ENCODE measurements at regions not wholly inside any gene's neighbourhood (a gene's known extent, or its start where the extent isn't known, plus 50 kb on each side); places are given as distances from the start of the nearest gene placed in this dataset.

DNA sequence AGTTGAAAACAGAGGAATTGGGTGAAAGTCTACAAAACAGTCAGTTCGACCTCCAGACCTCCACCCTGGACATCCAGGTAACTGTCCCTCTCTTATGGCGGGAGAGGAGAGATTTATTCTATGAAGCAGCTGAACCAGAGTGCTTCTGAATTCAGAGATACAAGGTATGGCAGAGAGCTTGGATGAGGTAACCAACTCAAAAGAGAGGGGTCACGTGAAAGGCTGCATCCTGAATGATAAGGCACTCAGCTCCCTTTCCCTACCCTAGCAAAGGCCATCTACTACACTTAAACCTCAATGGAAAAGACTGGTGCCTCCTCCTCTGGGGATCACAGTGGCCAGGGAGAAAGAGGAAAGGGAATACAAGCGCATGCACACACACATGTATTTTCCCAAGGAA lies 88.4 kb upstream of the KCNA3 start:
- H3K4me3 ChIP-seq (ENCODE audit: low read depth, low read length), result no peak overlapping the region
- no peaks in the 10 kb centered on the region; the same call in 1 of the 2 replicates for H3K4me1 ChIP-seq
- H3K36me3 ChIP-seq, result no peaks in the 10 kb centered on the region
- no peak for DNase-seq
- no peaks in the 10 kb centered on the region for H3K27me3 ChIP-seq
- no peaks in the 10 kb centered on the region for H3K9me3 ChIP-seq
- no peak for TF ChIP-seq CTCF (IDR thresholded peaks at IDR 0.05; ENCODE audit: low read depth, low read length)

- no peak for TF ChIP-seq CTCF (IDR thresholded peaks at IDR 0.05; ENCODE audit: low read depth, low read length)
- H3K27me3 ChIP-seq, result 0 out of 2 replicates have a peak, but pooled peaks cover 3% of the 10 kb centered on the region
Observed at GRCh38 chr1:110760321-110760720, 85.6 kb upstream of the KCNA3 start.

GRCh38 chr1:110756506-110756905 lies 81.8 kb upstream of the KCNA3 start:
- H3K4me1 ChIP-seq, result no peaks in the 10 kb centered on the region
- no peak for TF ChIP-seq CTCF (IDR thresholded peaks at IDR 0.05; ENCODE audit: low read depth, low read length)
- DNase-seq, result no peak
- 0 out of 2 replicates have a peak, but pooled peaks cover 3% of the 10 kb centered on the region for H3K27me3 ChIP-seq
- no peaks in the 10 kb centered on the region for H3K9me3 ChIP-seq
- no peak overlapping the region for H3K4me3 ChIP-seq (ENCODE audit: low read depth, low read length)
- no peaks in the 10 kb centered on the region for H3K36me3 ChIP-seq

More at GRCh38 chr1:110760321-110760720, 85.6 kb upstream of the KCNA3 start:
- Histone ChIP-seq H3K36me3 (no peaks in the 10 kb centered on the region), H3K4me1 (no peaks in the 10 kb centered on the region), H3K4me3 (ENCODE audit: low read depth, low read length) (no peak overlapping the region), H3K9me3 (no peaks in the 10 kb centered on the region)
- DNase-seq, result no peak

DNA sequence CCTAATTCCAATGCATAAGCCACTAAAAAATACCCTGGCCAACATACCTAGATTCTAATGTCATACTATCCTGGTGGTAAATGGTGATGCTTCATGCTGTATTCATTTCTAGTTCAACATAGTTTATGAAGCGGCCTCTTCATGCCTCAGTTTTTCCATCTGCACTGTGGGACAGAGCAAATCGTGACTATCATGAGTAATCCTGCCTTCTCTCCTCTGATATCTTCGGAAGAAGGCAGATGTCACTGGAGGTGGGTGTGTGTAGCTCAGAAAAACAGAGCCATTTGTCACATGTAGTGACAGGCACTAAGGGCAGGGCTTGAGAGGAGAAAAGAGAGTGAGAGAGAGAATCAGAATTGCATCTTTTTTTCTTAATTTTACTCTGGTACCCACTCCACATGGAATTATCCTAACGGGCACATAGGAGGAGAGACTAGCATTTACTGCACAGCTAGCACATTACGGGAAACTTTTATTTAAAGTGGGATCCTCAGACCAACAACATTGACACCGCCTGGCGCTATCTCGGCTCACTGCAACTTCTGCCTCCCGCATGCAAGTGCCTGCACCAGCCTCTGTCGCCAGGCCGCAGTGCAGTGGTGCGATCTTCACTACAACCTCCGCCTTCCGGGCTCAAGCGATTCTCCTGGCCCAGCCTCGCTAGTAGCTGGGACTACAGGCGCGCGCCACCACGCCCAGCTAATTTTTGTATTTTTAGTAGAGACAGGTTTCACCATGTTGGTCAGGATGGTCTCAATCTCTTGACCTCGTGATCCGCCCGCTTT lies 78.4 kb upstream of the KCNA3 start:
- DNase-seq, result no peak
- TF ChIP-seq CTCF (IDR thresholded peaks at IDR 0.05; ENCODE audit: low read depth, low read length), result no peak
- no peaks in the 10 kb centered on the region for H3K36me3 ChIP-seq
- H3K27me3 ChIP-seq, result 0 out of 2 replicates have a peak, but pooled peaks cover 3% of the 10 kb centered on the region
- H3K4me1 ChIP-seq, result no peaks in the 10 kb centered on the region
- no peaks in the 10 kb centered on the region for H3K9me3 ChIP-seq
- H3K4me3 ChIP-seq (ENCODE audit: low read depth, low read length), result no peak overlapping the region

GRCh38 chr1:110750562-110750961 lies 75.8 kb upstream of the KCNA3 start:
- H3K36me3 ChIP-seq, result no peaks in the 10 kb centered on the region
- H3K4me1 ChIP-seq, result no peaks in the 10 kb centered on the region
- H3K4me3 ChIP-seq (ENCODE audit: low read depth, low read length), result no peak overlapping the region
- H3K27me3 ChIP-seq, result no peaks in the 10 kb centered on the region
- no peak for DNase-seq
- TF ChIP-seq CTCF (IDR thresholded peaks at IDR 0.05; ENCODE audit: low read depth, low read length), result no peak
- H3K9me3 ChIP-seq, result no peaks in the 10 kb centered on the region

DNA sequence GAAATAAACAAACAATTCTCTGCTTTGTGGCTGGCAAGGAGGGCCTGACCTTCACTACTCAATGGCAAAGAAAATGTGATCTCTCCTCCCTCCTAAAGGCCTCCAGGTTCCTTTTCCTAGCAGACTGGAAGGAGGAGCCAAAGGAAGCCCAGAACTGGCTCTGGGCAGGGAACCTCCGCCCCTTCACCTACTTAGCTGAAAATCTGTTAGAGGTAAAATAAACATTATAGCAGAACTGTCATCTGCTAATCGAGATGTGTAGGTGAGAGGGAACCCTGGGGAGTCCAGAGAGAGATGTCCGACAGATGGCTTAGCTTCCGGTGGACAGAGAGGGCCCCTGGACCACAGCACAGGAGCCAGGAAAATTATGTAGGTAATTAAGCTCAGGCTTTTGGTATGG lies 75.2 kb upstream of the KCNA3 start:
- no peak for TF ChIP-seq CTCF (IDR thresholded peaks at IDR 0.05; ENCODE audit: low read depth, low read length)
- DNase-seq, result no peak
- Histone ChIP-seq H3K27me3 (no peaks in the 10 kb centered on the region), H3K9me3 (no peaks in the 10 kb centered on the region), H3K4me3 (ENCODE audit: low read depth, low read length) (no peak overlapping the region), H3K36me3 (no peaks in the 10 kb centered on the region), H3K4me1 (no peaks in the 10 kb centered on the region)

Data from BE2C (cell line).